ENCODE measurements at regions not wholly inside any gene's neighbourhood (a gene's known extent, or its start where the extent isn't known, plus 50 kb on each side); places are given as distances from the start of the nearest gene placed in this dataset.

DNA sequence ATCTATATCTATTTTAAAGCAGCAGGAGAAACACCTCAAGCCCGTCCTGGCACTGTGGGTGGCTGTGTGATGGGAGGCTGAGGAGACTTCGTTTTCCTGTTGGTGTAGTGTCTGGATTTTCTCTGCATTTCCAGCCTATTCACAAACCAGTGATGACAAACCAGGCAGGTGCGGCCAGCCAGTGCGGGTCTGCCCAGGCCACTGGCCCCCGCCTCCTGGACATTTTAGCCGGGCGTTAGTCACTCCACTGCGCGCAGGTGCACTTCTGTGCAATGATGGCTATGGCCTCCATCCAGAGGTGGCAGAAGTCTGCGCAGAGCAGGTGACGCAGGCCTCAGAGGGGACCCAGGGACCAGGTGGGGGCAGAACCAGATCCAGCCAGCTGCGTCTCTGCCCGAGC, 64.9 kb upstream of the PITRM1 start:
- DNase-seq (ENCODE audit: low read depth), result no peak

DNA sequence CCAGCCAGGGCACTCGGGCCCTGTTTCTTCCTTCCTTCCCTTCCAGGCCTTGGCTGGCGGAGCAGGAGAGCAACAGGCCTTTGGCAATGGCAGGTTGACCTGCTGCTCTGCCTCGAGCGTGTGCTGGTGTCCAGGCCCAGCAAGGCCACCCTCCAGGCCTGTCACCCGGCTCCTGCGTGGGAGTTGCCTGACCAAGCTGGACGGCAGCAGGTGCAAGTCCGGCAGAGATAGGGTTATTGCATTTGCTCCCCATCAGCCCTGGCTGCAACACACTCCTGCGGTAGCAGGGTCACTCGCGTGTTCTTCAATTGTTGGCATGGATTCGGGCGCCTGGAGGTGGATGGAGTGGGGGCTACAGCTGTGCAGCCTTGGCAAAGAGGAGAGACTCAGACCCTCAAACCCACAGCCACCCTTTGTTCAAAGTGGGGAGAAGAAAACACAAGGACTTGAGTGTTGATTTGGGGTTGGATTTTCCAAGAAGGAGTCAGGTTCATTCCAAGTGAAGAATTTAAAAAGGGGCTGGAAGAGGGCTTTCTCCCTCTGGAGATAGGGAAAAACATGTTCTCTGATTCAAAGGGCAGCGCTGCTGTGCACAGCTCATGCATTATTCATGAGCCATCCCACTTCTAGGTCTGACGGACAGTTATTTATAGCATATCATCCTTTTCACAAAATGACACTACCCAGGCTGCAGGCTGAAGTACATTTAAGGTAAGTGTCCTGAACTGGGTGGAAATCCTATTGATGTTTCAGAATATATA, 64.2 kb upstream of the PITRM1 start:
- DNase-seq (ENCODE audit: low read depth), result no peak

- no peak for DNase-seq (ENCODE audit: low read depth)
Observed at GRCh38 chr10:3235996-3236510, 63.5 kb upstream of the PITRM1 start.

DNA sequence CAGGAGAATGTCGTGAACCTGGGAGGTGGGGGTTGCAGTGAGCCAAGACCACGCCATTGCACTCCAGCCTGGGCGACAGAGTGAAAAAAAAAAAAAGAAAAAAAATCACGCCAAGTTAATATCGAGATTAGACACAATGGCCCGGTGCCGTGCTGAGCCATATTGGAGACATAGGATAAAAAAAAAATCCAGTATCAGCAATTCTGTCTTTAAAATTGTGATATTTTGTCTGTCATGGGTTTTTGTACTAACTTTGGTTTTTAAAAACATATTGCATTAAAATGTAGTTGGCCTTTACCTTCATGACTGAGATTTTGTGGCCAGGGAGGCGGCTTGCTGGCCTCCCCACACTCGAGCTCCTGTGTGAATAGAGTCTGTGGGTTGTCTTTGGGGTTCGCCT, 62.8 kb upstream of the PITRM1 start:
- no peak for DNase-seq (ENCODE audit: low read depth)

DNA sequence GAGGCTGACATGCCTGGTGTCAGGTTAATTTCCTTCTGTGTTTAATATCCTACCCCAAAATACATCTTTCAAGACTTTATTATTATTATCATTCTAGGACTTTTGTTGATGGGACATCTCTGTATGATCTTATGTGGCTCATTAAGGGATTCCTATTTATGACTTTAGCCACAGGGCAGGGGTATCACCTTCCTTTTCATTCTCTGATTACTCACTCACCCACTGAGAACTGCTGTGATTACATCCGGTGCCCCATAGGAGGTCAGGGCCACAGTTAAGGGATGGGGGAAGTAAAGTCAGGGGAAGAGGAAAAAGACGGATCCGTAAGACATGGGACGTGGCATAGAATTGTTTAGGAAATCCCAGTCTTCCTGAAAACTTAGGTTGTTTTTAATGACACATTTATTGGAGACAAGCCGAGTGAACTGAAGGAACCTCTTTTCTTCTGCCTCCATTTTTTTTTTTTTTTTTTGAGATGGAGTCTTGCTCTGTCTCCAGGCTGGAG, 61.0 kb upstream of the PITRM1 start:
- DNase-seq (ENCODE audit: low read depth), result no peak

DNA sequence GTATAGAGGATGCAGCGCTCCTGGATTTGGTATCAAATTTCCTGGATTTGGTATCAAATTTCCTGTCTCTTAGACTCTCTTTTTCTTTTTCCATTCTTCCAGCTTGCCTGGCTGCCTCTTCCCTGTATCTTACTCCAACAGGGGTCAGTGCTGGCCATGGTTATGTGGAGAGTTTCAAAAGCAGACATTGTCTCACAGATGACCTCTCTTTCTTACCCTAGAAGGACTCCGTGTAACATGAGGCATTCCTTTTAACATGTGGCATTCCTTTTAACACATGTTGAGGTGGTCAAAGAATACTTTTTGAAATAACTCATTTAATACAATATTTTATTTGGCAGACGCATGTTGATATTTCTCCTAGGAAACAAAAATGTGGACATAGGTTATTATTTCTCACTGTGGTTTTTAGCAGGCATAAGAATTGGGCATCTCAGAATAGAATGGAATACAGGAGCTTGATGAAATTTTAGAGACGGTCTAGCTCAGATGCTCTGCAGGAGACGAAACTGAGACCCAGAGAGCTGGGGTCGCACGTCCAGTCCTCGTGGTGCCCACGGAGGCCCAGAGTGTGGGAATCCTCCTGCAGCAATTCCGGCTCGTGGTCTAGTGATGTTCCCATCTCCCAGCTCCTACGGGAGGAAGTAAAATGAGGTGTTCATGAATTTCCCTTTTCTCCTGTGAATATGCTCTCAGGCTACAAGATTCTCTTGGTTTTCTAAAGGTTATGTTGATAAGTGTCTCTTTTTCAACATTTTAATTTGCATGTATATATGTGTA, 59.6 kb upstream of the PITRM1 start:
- DNase-seq (ENCODE audit: low read depth), result no peak

GRCh38 chr10:3229815-3230214, 57.2 kb upstream of the PITRM1 start:
- no peak for DNase-seq (ENCODE audit: low read depth)

DNA sequence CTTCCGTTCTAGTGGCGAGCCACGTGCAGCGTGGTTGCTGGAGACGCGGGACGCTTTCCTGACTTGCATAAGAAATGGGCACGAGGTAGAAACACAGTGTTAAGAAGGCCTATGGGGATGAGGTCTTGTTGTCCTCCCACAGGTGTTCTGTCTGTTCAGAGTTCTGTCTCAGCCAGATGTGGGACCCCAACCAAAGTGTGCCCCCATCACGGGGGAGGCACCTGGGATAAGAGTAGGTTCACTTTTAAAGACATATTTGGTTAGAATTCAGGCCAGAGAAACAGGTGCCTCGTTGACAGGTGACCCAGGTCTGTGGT, 56.0 kb upstream of the PITRM1 start:
- no peak for DNase-seq (ENCODE audit: low read depth)

GRCh38 chr10:3226960-3227744, 54.6 kb upstream of the PITRM1 start:
- no peak for DNase-seq (ENCODE audit: low read depth)

DNA sequence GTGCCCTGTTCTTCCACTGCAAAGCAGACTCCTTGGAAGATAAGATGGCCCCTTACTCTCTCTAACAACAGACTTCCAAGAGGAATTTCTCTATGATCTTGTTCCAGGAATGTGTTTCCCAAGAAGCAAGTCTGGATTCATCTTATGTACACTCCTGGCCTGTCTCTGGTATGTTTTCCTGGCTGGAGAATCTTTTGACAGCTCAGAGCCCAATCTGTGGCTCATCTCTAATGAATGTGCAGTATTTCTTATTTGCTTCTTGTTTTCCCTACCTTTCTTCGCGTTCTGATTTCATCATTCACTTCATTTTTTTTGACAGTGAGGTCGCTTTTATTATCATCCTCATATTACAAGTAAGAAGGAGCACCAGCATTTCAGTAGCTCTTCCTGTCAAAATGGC, 53.0 kb upstream of the PITRM1 start:
- DNase-seq (ENCODE audit: low read depth), result no peak

DNA sequence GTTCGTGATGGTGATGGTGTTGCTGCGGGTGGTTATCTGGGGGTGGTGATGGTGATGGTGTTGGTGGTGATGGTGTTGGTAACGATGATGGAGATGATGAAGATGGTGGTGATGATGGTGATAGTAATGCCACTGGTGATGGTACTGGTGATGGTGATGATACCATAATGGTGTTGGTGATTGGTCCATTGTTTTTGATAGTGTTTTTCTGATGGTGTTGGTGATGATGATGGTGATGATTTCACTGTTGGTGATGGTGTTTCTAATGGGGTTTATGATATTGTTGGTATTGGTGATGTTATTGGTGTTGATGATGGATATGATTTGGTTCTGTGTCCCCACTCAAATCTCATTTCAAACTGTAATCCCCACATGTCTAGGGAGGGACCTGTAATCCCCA, 51.7 kb upstream of the PITRM1 start:
- no peak for DNase-seq (ENCODE audit: low read depth)

- DNase-seq (ENCODE audit: low read depth), result no peak
Observed at GRCh38 chr10:3222626-3223025, 50.0 kb upstream of the PITRM1 start.

Measured in activated T-cell treated with anti-CD3 and anti-CD28 coated beads for 48 hours (primary cell).